CD4-positive, alpha-beta T cell (primary cell): ENCODE measurements at regions not wholly inside any gene's neighbourhood (a gene's known extent, or its start where the extent isn't known, plus 50 kb on each side); places are given as distances from the start of the nearest gene placed in this dataset.

Source experiments
- ATAC-seq: fragments of 200-7000 bp; cut with Tn5 transposase; one replicate; pipeline ENCODE4 v1.10.0; 2022; ENCODE audit warnings: mild to moderate bottlenecking; ENCODE audit not compliant: poor library complexity
- CTCF ChIA-PET: fragments of 350-600 bp; sonication (Branson Sonifier 250); formaldehyde crosslinking; loops from one replicate; lab custom pipeline; 2021; ENCODE audit warnings: antibody characterized with exemption, inconsistent platforms; lab: Charles Lee
- POLR2A ChIA-PET: fragments of 350-600 bp; sonication (Branson Sonifier 250); formaldehyde crosslinking; loops from one replicate; lab custom pipeline; 2021; ENCODE audit warnings: antibody characterized with exemption, inconsistent platforms; lab: Charles Lee
- DNase-seq, 14 experiments: peaks; one replicate each; pipeline ENCODE4 v3.0.0-alpha.2; 2013 to 2020; ENCODE audit warnings: mixed read lengths in 2 of 14
- H3K27ac ChIP-seq, 2 donors: one replicate each; pipeline versions ENCODE4 v1.5.1 to v1.7.0; 2013; ENCODE audit warnings: low read length in 2 of 2, low read depth in 1 of 2, mild to moderate bottlenecking in 1 of 2
- H3K27me3 ChIP-seq, 2 experiments: 1 replicate in 1 of 2; 2 replicates in 1 of 2; pipeline versions ENCODE4 v1.6.1 to v1.7.0; 2013; ENCODE audit warnings: low read length in 2 of 2, control low read depth in 1 of 2, mild to moderate bottlenecking in 1 of 2, moderate library complexity in 1 of 2; ENCODE audit not compliant: insufficient read depth in 2 of 2, control insufficient read depth in 1 of 2
- H3K36me3 ChIP-seq: one replicate; pipeline ENCODE4 v1.6.1; 2013; ENCODE audit warnings: low read length, control low read depth; ENCODE audit not compliant: insufficient read depth
- H3K4me1 ChIP-seq: one replicate; pipeline ENCODE4 v1.6.1; 2013; ENCODE audit warnings: low read length, control low read depth; ENCODE audit not compliant: insufficient read depth
- H3K4me3 ChIP-seq: one replicate; pipeline ENCODE4 v1.5.1; 2013; ENCODE audit warnings: mild to moderate bottlenecking, low read length, moderate library complexity
- H3K9me3 ChIP-seq, 2 experiments: 1 replicate in 1 of 2; 2 replicates in 1 of 2; pipeline versions ENCODE4 v1.6.1 to v1.7.0; 2013; ENCODE audit warnings: low read length in 2 of 2, mild to moderate bottlenecking in 2 of 2, control low read depth in 1 of 2, moderate library complexity in 1 of 2; ENCODE audit not compliant: control insufficient read depth in 1 of 2, insufficient read depth in 1 of 2
- H3K27ac Mint-ChIP-seq: one replicate; pipeline ENCODE4 v1.8.0; 2020; ENCODE audit warnings: mixed read lengths
- H3K27me3 Mint-ChIP-seq: one replicate; pipeline ENCODE4 v1.8.0; 2021; ENCODE audit warnings: mixed read lengths
- H3K36me3 Mint-ChIP-seq: one replicate; pipeline ENCODE4 v1.8.0; 2021; ENCODE audit warnings: low read depth, mixed read lengths
- H3K4me1 Mint-ChIP-seq: one replicate; pipeline ENCODE4 v1.8.0; 2021; ENCODE audit warnings: low read depth, mixed read lengths
- H3K4me3 Mint-ChIP-seq: one replicate; pipeline ENCODE4 v1.8.0; 2020; ENCODE audit warnings: mild to moderate bottlenecking, mixed read lengths
- H3K9me3 Mint-ChIP-seq: one replicate; pipeline ENCODE4 v1.8.0; 2020; ENCODE audit warnings: mixed read lengths
- CTCF ChIP-seq: fragments of 200-600 bp; IDR thresholded peaks from one replicate; pipeline ENCODE4 v1.8.0; 2022; ENCODE audit warnings: antibody characterized with exemption, mild to moderate bottlenecking
- intact Hi-C, 2 experiments: fragments of 100-400 bp; cut with DNase I in 1 of 2; cut with micrococcal nuclease in 1 of 2; formaldehyde crosslinking; loops; one replicate each; pipeline versions ENCODE4 v1.15.1 to v1.9.0; 2023 to 2025; cut with DNase I, micrococcal nuclease

DNA sequence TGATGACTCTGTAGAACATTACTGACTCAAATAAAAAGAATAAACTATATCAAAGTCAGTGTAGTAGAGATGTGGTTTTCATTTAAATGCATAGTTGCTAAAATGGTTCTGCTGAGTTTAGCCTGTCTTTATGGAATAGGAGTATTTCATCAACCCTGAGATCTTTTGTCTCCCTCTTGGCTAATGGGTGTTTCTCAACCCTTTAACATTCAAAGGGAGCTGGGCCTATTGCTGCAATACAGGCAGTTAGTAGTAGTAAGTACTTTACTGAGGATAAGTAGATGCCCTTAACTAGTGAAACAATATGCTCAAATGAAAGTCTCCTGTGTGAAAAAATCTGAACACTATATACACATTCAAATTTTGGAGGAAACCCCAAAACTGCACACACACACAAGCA, 184.7 kb upstream of the TTC14 start:
- DNase-seq (no peak), ATAC-seq (no peak)
- POLR2A ChIA-PET = no interaction called here
- Histone ChIP-seq H3K9me3 (no peaks in the 10 kb centered on the region), H3K36me3 (no peaks in the 10 kb centered on the region), H3K27ac (no peak overlapping the region), H3K27me3 (no peaks in the 10 kb centered on the region), H3K4me1 (no peaks in the 10 kb centered on the region), H3K4me3 (no peak overlapping the region)
- Mint-ChIP-seq H3K36me3 (no peaks in the 10 kb centered on the region), H3K4me1 (no peaks in the 10 kb centered on the region), H3K27ac (no peak overlapping the region), H3K9me3 (peaks cover 3% of the 10 kb centered on the region), H3K27me3 (peaks cover under 1% of the 10 kb centered on the region), H3K4me3 (no peak overlapping the region)
- CTCF ChIA-PET = no interaction called here
- TF ChIP-seq CTCF = no peak
- intact Hi-C loops = no loop called here

- DNase-seq = no peak
- Histone ChIP-seq H3K36me3 (no peaks in the 10 kb centered on the region), H3K9me3 (peaks cover 0 to 4% of the 10 kb centered on the region in 2 experiments), H3K4me3 (no peak overlapping the region), H3K4me1 (no peaks in the 10 kb centered on the region), H3K27ac (no peak overlapping the region), H3K27me3 (no peaks in the 10 kb centered on the region)
- no peak overlapping the region for H3K27ac Mint-ChIP-seq
- intact Hi-C loops = no loop called here
- TF ChIP-seq CTCF = no peak
- ATAC-seq = no peak
- ChIA-PET POLR2A (no interaction called here), CTCF (no interaction called here)
- H3K4me1 Mint-ChIP-seq = no peaks in the 10 kb centered on the region
- H3K9me3 Mint-ChIP-seq = peaks cover 6% of the 10 kb centered on the region
- H3K36me3 Mint-ChIP-seq = no peaks in the 10 kb centered on the region
- H3K27me3 Mint-ChIP-seq = no peaks in the 10 kb centered on the region
- no peak overlapping the region for H3K4me3 Mint-ChIP-seq
Observed at GRCh38 chr3:180420016-180420415, 181.9 kb upstream of the TTC14 start.

GRCh38 chr3:180420804-180421203, 181.2 kb upstream of the TTC14 start:
- no peak overlapping the region for H3K4me3 ChIP-seq
- Mint-ChIP-seq H3K4me3 (no peak overlapping the region), H3K4me1 (no peaks in the 10 kb centered on the region), H3K27ac (no peak overlapping the region), H3K36me3 (no peaks in the 10 kb centered on the region), H3K27me3 (no peaks in the 10 kb centered on the region), H3K9me3 (peaks cover 6% of the 10 kb centered on the region)
- DNase-seq = no peak
- no peaks in the 10 kb centered on the region for H3K27me3 ChIP-seq
- ATAC-seq = no peak
- no peaks in the 10 kb centered on the region for H3K4me1 ChIP-seq
- H3K27ac ChIP-seq = no peak overlapping the region
- no peak for TF ChIP-seq CTCF
- ChIA-PET POLR2A (no interaction called here), CTCF (no interaction called here)
- no peaks in the 10 kb centered on the region for H3K36me3 ChIP-seq
- intact Hi-C loops = no loop called here
- peaks cover 0 to 4% of the 10 kb centered on the region in 2 experiments for H3K9me3 ChIP-seq
